ENCODE measurements at regions not wholly inside any gene's neighbourhood (a gene's known extent, or its start where the extent isn't known, plus 50 kb on each side); places are given as distances from the start of the nearest gene placed in this dataset.
"Not testable (repeated sequence)": the region's sequence is repeated elsewhere in the genome, so short reads cannot be mapped to it uniquely, and the experiment has no call there.

DNA sequence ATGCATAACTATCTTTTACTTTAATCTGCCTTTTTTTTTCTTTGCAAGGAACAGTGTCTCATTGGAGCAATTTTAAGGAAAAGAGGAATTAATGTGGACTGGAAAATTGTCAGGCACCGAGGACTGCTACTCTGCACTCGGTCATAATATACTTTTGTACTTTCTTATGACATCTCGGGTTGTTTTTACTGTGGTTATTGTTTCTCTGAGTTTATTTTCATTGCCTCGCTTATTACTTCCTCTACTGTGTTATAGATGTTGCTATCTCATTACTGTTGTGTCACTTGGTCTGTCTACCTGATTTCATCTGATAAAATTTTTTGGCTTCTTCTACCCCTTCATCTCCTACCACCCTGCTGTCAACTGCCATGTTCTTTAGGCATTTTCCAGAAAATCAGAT is 213.5 kb upstream of the POU1F1 start:
- DNase-seq = no peak
- H3K4me3 Mint-ChIP-seq = no peak overlapping the region
- no peak overlapping the region for H3K27ac ChIP-seq (ENCODE audit: low read depth in 1 of 2, low read length in 2 of 2)
- no peaks in the 10 kb centered on the region for H3K27me3 Mint-ChIP-seq
- POLR2A ChIA-PET = no interaction called here
- H3K36me3 ChIP-seq (ENCODE audit: insufficient read depth, low read length) = no peaks in the 10 kb centered on the region
- ATAC-seq (ENCODE audit: poor library complexity) = no peak
- H3K27ac Mint-ChIP-seq = no peak overlapping the region
- no peaks in the 10 kb centered on the region for H3K36me3 Mint-ChIP-seq (ENCODE audit: low read depth)
- TF ChIP-seq, protein P1, sequence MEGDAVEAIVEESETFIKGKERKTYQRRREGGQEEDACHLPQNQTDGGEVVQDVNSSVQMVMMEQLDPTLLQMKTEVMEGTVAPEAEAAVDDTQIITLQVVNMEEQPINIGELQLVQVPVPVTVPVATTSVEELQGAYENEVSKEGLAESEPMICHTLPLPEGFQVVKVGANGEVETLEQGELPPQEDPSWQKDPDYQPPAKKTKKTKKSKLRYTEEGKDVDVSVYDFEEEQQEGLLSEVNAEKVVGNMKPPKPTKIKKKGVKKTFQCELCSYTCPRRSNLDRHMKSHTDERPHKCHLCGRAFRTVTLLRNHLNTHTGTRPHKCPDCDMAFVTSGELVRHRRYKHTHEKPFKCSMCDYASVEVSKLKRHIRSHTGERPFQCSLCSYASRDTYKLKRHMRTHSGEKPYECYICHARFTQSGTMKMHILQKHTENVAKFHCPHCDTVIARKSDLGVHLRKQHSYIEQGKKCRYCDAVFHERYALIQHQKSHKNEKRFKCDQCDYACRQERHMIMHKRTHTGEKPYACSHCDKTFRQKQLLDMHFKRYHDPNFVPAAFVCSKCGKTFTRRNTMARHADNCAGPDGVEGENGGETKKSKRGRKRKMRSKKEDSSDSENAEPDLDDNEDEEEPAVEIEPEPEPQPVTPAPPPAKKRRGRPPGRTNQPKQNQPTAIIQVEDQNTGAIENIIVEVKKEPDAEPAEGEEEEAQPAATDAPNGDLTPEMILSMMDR (IDR thresholded peaks at IDR 0.05) = no peak
- intact Hi-C loops (cut with DNase I, micrococcal nuclease) = no loop called here
- CTCF ChIA-PET = no interaction called here
- H3K4me1 Mint-ChIP-seq (ENCODE audit: low read depth) = no peaks in the 10 kb centered on the region
- no peaks in the 10 kb centered on the region for H3K9me3 ChIP-seq (ENCODE audit: control insufficient read depth in 1 of 2, insufficient read depth in 1 of 2, low read length in 2 of 2)
- H3K4me1 ChIP-seq (ENCODE audit: insufficient read depth, low read length) = no peaks in the 10 kb centered on the region
- no peak overlapping the region for H3K4me3 ChIP-seq (ENCODE audit: low read length)
- peaks cover 4% of the 10 kb centered on the region for H3K9me3 Mint-ChIP-seq
- H3K27me3 ChIP-seq (ENCODE audit: control insufficient read depth in 1 of 2, insufficient read depth in 2 of 2, low read length in 2 of 2) = no peaks in the 10 kb centered on the region

DNA sequence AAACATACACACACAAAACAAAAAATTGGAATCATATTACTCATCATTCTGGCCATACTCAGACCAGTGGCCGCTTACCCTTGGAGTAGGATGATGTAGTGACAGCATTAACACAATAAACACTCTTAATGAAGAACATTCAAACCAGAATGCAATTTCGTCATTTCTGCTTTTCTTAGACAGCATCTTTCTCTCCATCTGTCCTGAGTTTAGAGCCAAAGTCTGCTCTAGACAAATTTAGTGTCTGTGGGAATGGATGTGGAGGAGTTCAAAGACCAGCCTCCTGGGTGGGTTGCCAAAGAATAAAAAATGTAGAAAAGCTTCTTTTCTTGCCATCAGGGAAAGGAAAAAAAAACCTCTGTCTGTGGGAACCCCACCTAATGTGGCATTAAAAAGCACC is 212.4 kb upstream of the POU1F1 start:
- H3K36me3 Mint-ChIP-seq (ENCODE audit: low read depth) = no peaks in the 10 kb centered on the region
- H3K9me3 Mint-ChIP-seq = peaks cover 4% of the 10 kb centered on the region
- Histone ChIP-seq H3K4me3 (ENCODE audit: low read length) (no peak overlapping the region), H3K27me3 (ENCODE audit: control insufficient read depth in 1 of 2, insufficient read depth in 2 of 2, low read length in 2 of 2) (no peaks in the 10 kb centered on the region), H3K36me3 (ENCODE audit: insufficient read depth, low read length) (no peaks in the 10 kb centered on the region), H3K4me1 (ENCODE audit: insufficient read depth, low read length) (no peaks in the 10 kb centered on the region), H3K9me3 (ENCODE audit: control insufficient read depth in 1 of 2, insufficient read depth in 1 of 2, low read length in 2 of 2) (no peaks in the 10 kb centered on the region), H3K27ac (ENCODE audit: low read depth in 1 of 2, low read length in 2 of 2) (no peak overlapping the region)
- ATAC-seq (ENCODE audit: poor library complexity) (no peak), DNase-seq (no peak)
- intact Hi-C loops (cut with DNase I, micrococcal nuclease) = no loop called here
- no peak overlapping the region for H3K4me3 Mint-ChIP-seq
- no peaks in the 10 kb centered on the region for H3K4me1 Mint-ChIP-seq (ENCODE audit: low read depth)
- CTCF ChIA-PET = no interaction called here
- TF ChIP-seq, protein P1 (IDR thresholded peaks at IDR 0.05) = no peak
- H3K27me3 Mint-ChIP-seq = no peaks in the 10 kb centered on the region
- POLR2A ChIA-PET = no interaction called here
- no peak overlapping the region for H3K27ac Mint-ChIP-seq

DNA sequence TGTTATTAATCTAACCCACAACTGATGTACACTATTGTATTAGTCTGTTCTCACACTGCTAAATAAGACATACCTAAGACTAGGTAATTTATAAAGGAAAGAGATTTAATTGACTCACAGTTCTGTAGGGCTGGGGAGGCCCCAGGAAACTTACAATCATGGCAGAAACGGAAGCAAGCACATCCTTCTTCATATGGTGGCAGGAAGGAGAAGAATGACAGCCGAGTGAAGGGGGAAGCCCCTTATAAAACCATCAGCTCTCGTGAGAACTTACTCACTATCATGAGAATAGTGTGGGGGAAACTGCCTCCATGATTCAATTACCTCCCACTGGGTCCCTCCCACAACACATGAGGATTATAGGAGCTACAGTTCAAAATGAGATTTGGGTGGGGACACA is 210.3 kb upstream of the POU1F1 start:
- H3K9me3 ChIP-seq (ENCODE audit: control insufficient read depth in 1 of 2, insufficient read depth in 1 of 2, low read length in 2 of 2); H3K27ac ChIP-seq (ENCODE audit: low read depth in 1 of 2, low read length in 2 of 2): not testable (repeated sequence)

DNA sequence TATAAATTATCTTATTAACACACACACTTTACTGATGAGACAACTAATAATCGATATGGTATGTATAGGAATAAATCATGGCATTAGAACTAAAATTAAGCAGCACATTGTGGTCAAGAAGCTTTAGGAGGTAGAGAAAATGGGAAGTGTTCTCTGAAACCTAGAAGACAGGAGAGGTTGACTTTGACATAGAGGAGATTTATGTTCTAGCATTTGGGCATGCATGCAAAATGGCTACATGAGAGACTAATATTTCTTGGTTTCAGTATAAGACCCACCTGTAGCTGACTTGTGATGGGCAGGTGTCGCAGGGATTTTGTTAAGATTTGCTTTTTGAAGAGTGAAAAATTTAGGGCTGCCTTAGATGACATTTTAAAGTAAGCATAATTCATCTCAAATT is 209.7 kb upstream of the POU1F1 start:
- Mint-ChIP-seq H3K4me1 (ENCODE audit: low read depth) (no peaks in the 10 kb centered on the region), H3K36me3 (ENCODE audit: low read depth) (no peaks in the 10 kb centered on the region), H3K4me3 (no peak overlapping the region), H3K27ac (no peak overlapping the region), H3K27me3 (no peaks in the 10 kb centered on the region), H3K9me3 (peaks cover 4% of the 10 kb centered on the region)
- no peaks in the 10 kb centered on the region for H3K27me3 ChIP-seq (ENCODE audit: control insufficient read depth in 1 of 2, insufficient read depth in 2 of 2, low read length in 2 of 2)
- TF ChIP-seq, protein P1 (IDR thresholded peaks at IDR 0.05) = no peak
- CTCF ChIA-PET = no interaction called here
- intact Hi-C loops (cut with DNase I, micrococcal nuclease) = no loop called here
- no peaks in the 10 kb centered on the region for H3K9me3 ChIP-seq (ENCODE audit: control insufficient read depth in 1 of 2, insufficient read depth in 1 of 2, low read length in 2 of 2)
- POLR2A ChIA-PET = no interaction called here
- no peaks in the 10 kb centered on the region for H3K36me3 ChIP-seq (ENCODE audit: insufficient read depth, low read length)
- no peak overlapping the region for H3K27ac ChIP-seq (ENCODE audit: low read depth in 1 of 2, low read length in 2 of 2)
- no peak overlapping the region for H3K4me3 ChIP-seq (ENCODE audit: low read length)
- ATAC-seq (ENCODE audit: poor library complexity) (no peak), DNase-seq (no peak)
- H3K4me1 ChIP-seq (ENCODE audit: insufficient read depth, low read length) = no peaks in the 10 kb centered on the region

More for the DNA sequence above, 210.3 kb upstream of the POU1F1 start:
- intact Hi-C loops (cut with DNase I, micrococcal nuclease); H3K27me3 ChIP-seq (ENCODE audit: control insufficient read depth in 1 of 2, insufficient read depth in 2 of 2, low read length in 2 of 2); ATAC-seq (ENCODE audit: poor library complexity); H3K36me3 ChIP-seq (ENCODE audit: insufficient read depth, low read length); H3K9me3 Mint-ChIP-seq; H3K4me1 Mint-ChIP-seq (ENCODE audit: low read depth); CTCF ChIA-PET; POLR2A ChIA-PET; H3K36me3 Mint-ChIP-seq (ENCODE audit: low read depth); H3K27ac Mint-ChIP-seq; H3K4me3 ChIP-seq (ENCODE audit: low read length); DNase-seq; H3K4me1 ChIP-seq (ENCODE audit: insufficient read depth, low read length); H3K27me3 Mint-ChIP-seq; H3K4me3 Mint-ChIP-seq: not testable (repeated sequence)

Data from CD4-positive, alpha-beta T cell (primary cell).